ENCODE measurements at regions not wholly inside any gene's neighbourhood (a gene's known extent, or its start where the extent isn't known, plus 50 kb on each side); places are given as distances from the start of the nearest gene placed in this dataset.

- no peak overlapping the region for H3K4me3 ChIP-seq (ENCODE audit: low read depth, low read length)
- TF ChIP-seq CTCF (IDR thresholded peaks at IDR 0.05; ENCODE audit: low read depth, low read length) = no peak
Measured at GRCh38 chr17:69949973-69950695, 124.9 kb upstream of the KCNJ16 start.

- no peak overlapping the region for H3K4me3 ChIP-seq (ENCODE audit: low read depth, low read length)
- TF ChIP-seq CTCF (IDR thresholded peaks at IDR 0.05; ENCODE audit: low read depth, low read length) = no peak
Measured at GRCh38 chr17:69950701-69951418, 124.2 kb upstream of the KCNJ16 start.

GRCh38 chr17:69954241-69954925, 120.6 kb upstream of the KCNJ16 start:
- H3K4me3 ChIP-seq (ENCODE audit: low read depth, low read length) = no peak overlapping the region
- no peak for TF ChIP-seq CTCF (IDR thresholded peaks at IDR 0.05; ENCODE audit: low read depth, low read length)

GRCh38 chr17:69958063-69958462, 117.0 kb upstream of the KCNJ16 start:
- no peak for TF ChIP-seq CTCF (IDR thresholded peaks at IDR 0.05; ENCODE audit: low read depth, low read length)
- H3K4me3 ChIP-seq (ENCODE audit: low read depth, low read length) = no peak overlapping the region

- no peak for TF ChIP-seq CTCF (IDR thresholded peaks at IDR 0.05; ENCODE audit: low read depth, low read length)
- no peak overlapping the region for H3K4me3 ChIP-seq (ENCODE audit: low read depth, low read length)
Measured at GRCh38 chr17:69959283-69959682, 115.7 kb upstream of the KCNJ16 start.

- TF ChIP-seq CTCF (IDR thresholded peaks at IDR 0.05; ENCODE audit: low read depth, low read length) = no peak
Measured at GRCh38 chr17:69960755-69961154, 114.3 kb upstream of the KCNJ16 start.

More at GRCh38 chr17:69960755-69961154, 114.3 kb upstream of the KCNJ16 start:
- H3K4me3 ChIP-seq (ENCODE audit: low read depth, low read length) = no peak overlapping the region
